Liver (tissue), 8 donors: ENCODE measurements at regions not wholly inside any gene's neighbourhood (a gene's known extent, or its start where the extent isn't known, plus 50 kb on each side); places are given as distances from the start of the nearest gene placed in this dataset.

Experiments
- DNase-seq: peaks from one replicate; pipeline ENCODE4 v3.0.0-alpha.2; 2017; ENCODE audit warnings: low spot score
- H3K27ac ChIP-seq, 2 donors: one replicate each; pipeline ENCODE4 v1.7.0; 2013; ENCODE audit warnings: inconsistent platforms in 2 of 2, low read length in 2 of 2, control low read depth in 1 of 2, low read depth in 1 of 2, mild to moderate bottlenecking in 1 of 2
- H3K27me3 ChIP-seq, 4 donors: one replicate each; pipeline versions ENCODE4 v1.6.1 to v1.7.0; 2013; ENCODE audit warnings: low read length in 3 of 4, inconsistent platforms in 1 of 4, mild to moderate bottlenecking in 1 of 4, moderate library complexity in 1 of 4; ENCODE audit not compliant: control insufficient read depth in 4 of 4, insufficient read depth in 4 of 4
- H3K36me3 ChIP-seq, 4 donors: one replicate each; pipeline versions ENCODE4 v1.6.1 to v1.7.0; 2013; ENCODE audit warnings: low read length in 3 of 4, mild to moderate bottlenecking in 3 of 4, low read depth in 1 of 4, moderate library complexity in 1 of 4; ENCODE audit not compliant: control insufficient read depth in 4 of 4, insufficient read depth in 3 of 4
- H3K4me1 ChIP-seq, 4 donors: one replicate each; pipeline versions ENCODE4 v1.6.1 to v1.7.0; 2013; ENCODE audit warnings: low read length in 3 of 4, mild to moderate bottlenecking in 3 of 4, moderate library complexity in 1 of 4; ENCODE audit not compliant: control insufficient read depth in 4 of 4, insufficient read depth in 4 of 4
- H3K4me3 ChIP-seq, 3 donors: one replicate each; pipeline versions ENCODE4 v1.6.1 to v1.7.0; 2013; ENCODE audit warnings: low read length in 3 of 3, control low read depth in 1 of 3, low read depth in 1 of 3, mild to moderate bottlenecking in 1 of 3
- H3K9ac ChIP-seq, 2 donors: one replicate each; pipeline ENCODE4 v1.7.0; 2013; ENCODE audit warnings: low read length in 2 of 2, mild to moderate bottlenecking in 2 of 2, moderate library complexity in 2 of 2, control low read depth in 1 of 2, low read depth in 1 of 2
- H3K9me3 ChIP-seq, 4 donors: one replicate each; pipeline versions ENCODE4 v1.6.1 to v1.7.0; 2013; ENCODE audit warnings: low read length in 3 of 4; ENCODE audit not compliant: control insufficient read depth in 4 of 4
- ATF3 ChIP-seq: IDR thresholded peaks from 2 replicates; pipeline ENCODE4 v1.6.1; 2016; ENCODE audit warnings: antibody characterized with exemption
- CTCF ChIP-seq: fragments of 150-350 bp; IDR thresholded peaks from 2 replicates; pipeline ENCODE4 v1.5.1; 2017; ENCODE audit warnings: improper control_type of control experiment, low read depth, low read length; ENCODE audit not compliant: missing input control
- EGR1 ChIP-seq, 2 donors: IDR thresholded peaks; 2 replicates each; pipeline ENCODE4 v1.6.1; 2016 to 2018; ENCODE audit warnings: antibody characterized with exemption in 2 of 2, low read depth in 2 of 2
- FOXA1 ChIP-seq: IDR thresholded peaks from 2 replicates; pipeline ENCODE4 v1.6.1; 2016; ENCODE audit warnings: antibody characterized with exemption
- FOXA2 ChIP-seq: IDR thresholded peaks from 2 replicates; pipeline ENCODE4 v1.6.1; 2016; ENCODE audit warnings: antibody characterized with exemption
- GABPA ChIP-seq, 2 donors: IDR thresholded peaks in 1 of 2; conservative IDR thresholded peaks in 1 of 2; 2 replicates each; pipeline ENCODE4 v1.6.1; 2016; ENCODE audit warnings: antibody characterized with exemption in 2 of 2, mild to moderate bottlenecking in 1 of 2, moderate library complexity in 1 of 2
- HNF4A ChIP-seq, 2 donors: conservative IDR thresholded peaks; 2 replicates each; pipeline ENCODE4 v1.6.1; 2016; ENCODE audit warnings: antibody characterized with exemption in 2 of 2, mild to moderate bottlenecking in 2 of 2
- HNF4G ChIP-seq: IDR thresholded peaks from 2 replicates; pipeline ENCODE4 v1.6.1; 2016; ENCODE audit warnings: antibody characterized with exemption
- JUND ChIP-seq, 2 donors: IDR thresholded peaks; 2 replicates each; pipeline ENCODE4 v1.6.1; 2016; ENCODE audit warnings: antibody characterized with exemption in 2 of 2
- MAX ChIP-seq: IDR thresholded peaks from 2 replicates; pipeline ENCODE4 v1.6.1; 2016; ENCODE audit warnings: antibody characterized with exemption
- NR2F2 ChIP-seq: IDR thresholded peaks from 2 replicates; pipeline ENCODE4 v1.6.1; 2016; ENCODE audit warnings: antibody characterized with exemption
- RAD21 ChIP-seq, 2 donors: IDR thresholded peaks; 2 replicates each; pipeline ENCODE4 v1.6.1; 2016; ENCODE audit warnings: antibody characterized with exemption in 2 of 2, mild to moderate bottlenecking in 2 of 2
- REST ChIP-seq: IDR thresholded peaks from 2 replicates; pipeline ENCODE4 v1.6.1; 2016; ENCODE audit warnings: antibody characterized with exemption, mild to moderate bottlenecking
- RXRA ChIP-seq, 2 donors: IDR thresholded peaks; 2 replicates each; pipeline ENCODE4 v1.6.1; 2017 to 2018; ENCODE audit warnings: antibody characterized with exemption in 2 of 2, mild to moderate bottlenecking in 1 of 2
- SP1 ChIP-seq: IDR thresholded peaks from 2 replicates; pipeline ENCODE4 v1.6.1; 2018; ENCODE audit warnings: antibody characterized with exemption, mild to moderate bottlenecking
- TAF1 ChIP-seq: conservative IDR thresholded peaks from 2 replicates; pipeline ENCODE4 v1.6.1; 2016; ENCODE audit warnings: antibody characterized with exemption, mild to moderate bottlenecking
- YY1 ChIP-seq: IDR thresholded peaks from 2 replicates; pipeline ENCODE4 v1.6.1; 2016; ENCODE audit warnings: antibody characterized with exemption, mild to moderate bottlenecking
- ZBTB33 ChIP-seq: IDR thresholded peaks from 2 replicates; pipeline ENCODE4 v1.6.1; 2016; ENCODE audit warnings: antibody characterized with exemption
- WGBS: extraction: QIAGEN DNeasy Blood & Tissue Kit; methylation state at CpG from one replicate; pipeline ENCODE4 v1.1.7; 2013; 5-methylcytosine and 5-hydroxymethylcytosine counted together
- donor health status: healthy.
- donor health status: healthy.
- donor health status: healthy.
- donor health status: healthy.
- donor health status: healthy.

- Histone ChIP-seq H3K4me1 (no peaks in the 10 kb centered on the region), H3K9me3 (peaks cover 0 to 4% (median under 1%) of the 10 kb centered on the region in 4 donors), H3K36me3 (no peaks in the 10 kb centered on the region)
Measured at GRCh38 chr2:155600296-155600695, 732.2 kb downstream of the NR4A2 start.

More at GRCh38 chr2:155600296-155600695, 732.2 kb downstream of the NR4A2 start:
- Histone ChIP-seq H3K9ac (no peak overlapping the region), H3K27ac (no peak overlapping the region), H3K4me3 (no peak overlapping the region), H3K27me3 (no peaks in the 10 kb centered on the region)
- no peak for TF ChIP-seq MAX
- TF ChIP-seq RAD21 (IDR thresholded peaks at IDR 0.05): no peak
- TF ChIP-seq SP1: no peak
- TF ChIP-seq HNF4G: no peak
- no peak for TF ChIP-seq YY1
- TF ChIP-seq HNF4A (conservative IDR thresholded peaks at IDR 0.05): no peak
- no peak for TF ChIP-seq JUND (IDR thresholded peaks at IDR 0.05)
- TF ChIP-seq GABPA (IDR thresholded peaks at IDR 0.05 in 1 of 2, conservative IDR thresholded peaks at IDR 0.05 in 1 of 2): no peak
- TF ChIP-seq ZBTB33: no peak
- no peak for TF ChIP-seq CTCF
- no peak for TF ChIP-seq TAF1
- TF ChIP-seq RXRA (IDR thresholded peaks at IDR 0.05): no peak
- TF ChIP-seq ATF3: no peak
- TF ChIP-seq FOXA1: no peak
- no peak for TF ChIP-seq NR2F2
- TF ChIP-seq REST: no peak
- TF ChIP-seq FOXA2: no peak
- no peak for TF ChIP-seq EGR1 (IDR thresholded peaks at IDR 0.05; ENCODE audit: low read depth in 2 of 2)
- DNase-seq: no peak
- WGBS: 84% methylated on average over 10 of the region's 10 CpGs
